Adrenal gland (tissue), 9 donors: ENCODE measurements at regions not wholly inside any gene's neighbourhood (a gene's known extent, or its start where the extent isn't known, plus 50 kb on each side); places are given as distances from the start of the nearest gene placed in this dataset.

Source experiments
- DNase-seq, 7 donors: peaks; one replicate each; pipeline ENCODE4 v3.0.0-alpha.2; 2019 to 2020
- H3K27ac ChIP-seq, 5 donors: fragments of 200-600 bp; sonication (generic) in 4 of 5; 1 replicate in 3 of 5; 2 replicates in 2 of 5; pipeline versions ENCODE4 v1.5.1 to v1.8.0; 2016 to 2020; ENCODE audit warnings: mild to moderate bottlenecking in 1 of 5
- H3K27me3 ChIP-seq: fragments of 200-600 bp; 2 replicates; pipeline ENCODE4 v1.8.0; 2021
- H3K36me3 ChIP-seq, 2 donors: fragments of 200-600 bp; replicated peaks in 1 of 2; 1 replicate in 1 of 2; 2 replicates in 1 of 2; pipeline versions ENCODE4 v1.5.1 to v1.8.0; 2018 to 2022
- H3K4me1 ChIP-seq, 2 donors: fragments of 200-600 bp; replicated peaks in 1 of 2; 1 replicate in 1 of 2; 2 replicates in 1 of 2; pipeline versions ENCODE4 v1.5.1 to v1.8.0; 2018 to 2021
- H3K4me3 ChIP-seq, 4 donors: fragments of 200-600 bp; sonication (generic) in 3 of 4; one replicate each; pipeline ENCODE4 v1.5.1; 2016 to 2018
- H3K9me3 ChIP-seq, 3 donors: fragments of 200-600 bp; sonication (generic) in 1 of 3; replicated peaks in 1 of 3; 1 replicate in 2 of 3; 2 replicates in 1 of 3; pipeline versions ENCODE4 v1.5.1 to v1.8.0; 2016 to 2021
- POLR2A ChIP-seq, 2 donors: fragments of 450-650 bp; IDR thresholded peaks; one replicate each; pipeline ENCODE4 v1.6.1; 2017; ENCODE audit warnings: antibody characterized with exemption in 2 of 2, mild to moderate bottlenecking in 2 of 2, moderate library complexity in 1 of 2
- WGBS, 4 donors: extraction: QIAGEN DNeasy Blood & Tissue Kit in 2 of 4; methylation state at CpG; one replicate each; pipeline versions ENCODE4 v1.1.5 to v1.1.7; 2013 to 2017; 5-methylcytosine and 5-hydroxymethylcytosine counted together
- intact Hi-C, 2 donors: fragments of 100-400 bp; cut with DNase I; formaldehyde crosslinking; loops; one replicate each; pipeline versions ENCODE4 v1.14.1 to v1.15.0; 2022 to 2023
- TF ChIP-seq, protein P1 (sequence below), 6 experiments: fragments of 450-650 bp in 4 of 6; fragments of 200-600 bp in 2 of 6; sonication (generic) in 1 of 6; IDR thresholded peaks; 1 replicate in 5 of 6; 2 replicates in 1 of 6; pipeline versions ENCODE4 v1.5.1 to v1.8.0; 2016 to 2021; ENCODE audit warnings: antibody characterized with exemption in 6 of 6, mild to moderate bottlenecking in 2 of 6, moderate library complexity in 1 of 6
- donor health status: healthy with polysubstance abuse.
- donor health status: Bipolar disorder and iron deficiency.
- donor health status: DM: yes; HTN: yes; CAD: no.
- donor health status: DM: no; HTN: no; CAD: no.
- donor health status: DM: no; HTN: no; CAD: no.

DNA sequence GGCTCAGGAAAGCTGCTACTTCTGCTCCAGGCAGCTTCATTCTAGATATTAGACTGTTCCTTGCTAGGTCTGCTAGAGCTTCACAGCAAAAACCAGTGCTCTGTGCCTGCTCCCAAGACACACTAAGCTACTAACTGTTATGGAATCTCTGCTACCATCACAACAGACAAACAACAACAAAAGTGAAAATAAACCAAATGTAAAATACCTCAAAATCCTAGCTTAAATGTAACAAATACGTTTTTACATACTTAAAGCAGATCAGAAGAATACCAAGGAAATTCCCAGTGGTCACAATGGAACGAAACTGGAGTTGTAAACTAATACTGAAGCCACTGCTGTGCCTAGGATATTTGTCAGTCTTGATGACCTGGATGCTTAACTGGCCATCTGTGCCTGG lies 84.6 kb upstream of the EZR start:
- H3K27ac ChIP-seq: no peak overlapping the region
- H3K9me3 ChIP-seq: peaks cover 0 to 13% (median 8%) of the 10 kb centered on the region in 3 donors
- H3K4me1 ChIP-seq: no peaks in the 10 kb centered on the region
- no peaks in the 10 kb centered on the region for H3K27me3 ChIP-seq
- DNase-seq: no peak
- no peak for TF ChIP-seq POLR2A (IDR thresholded peaks at IDR 0.05)
- TF ChIP-seq, protein P1, sequence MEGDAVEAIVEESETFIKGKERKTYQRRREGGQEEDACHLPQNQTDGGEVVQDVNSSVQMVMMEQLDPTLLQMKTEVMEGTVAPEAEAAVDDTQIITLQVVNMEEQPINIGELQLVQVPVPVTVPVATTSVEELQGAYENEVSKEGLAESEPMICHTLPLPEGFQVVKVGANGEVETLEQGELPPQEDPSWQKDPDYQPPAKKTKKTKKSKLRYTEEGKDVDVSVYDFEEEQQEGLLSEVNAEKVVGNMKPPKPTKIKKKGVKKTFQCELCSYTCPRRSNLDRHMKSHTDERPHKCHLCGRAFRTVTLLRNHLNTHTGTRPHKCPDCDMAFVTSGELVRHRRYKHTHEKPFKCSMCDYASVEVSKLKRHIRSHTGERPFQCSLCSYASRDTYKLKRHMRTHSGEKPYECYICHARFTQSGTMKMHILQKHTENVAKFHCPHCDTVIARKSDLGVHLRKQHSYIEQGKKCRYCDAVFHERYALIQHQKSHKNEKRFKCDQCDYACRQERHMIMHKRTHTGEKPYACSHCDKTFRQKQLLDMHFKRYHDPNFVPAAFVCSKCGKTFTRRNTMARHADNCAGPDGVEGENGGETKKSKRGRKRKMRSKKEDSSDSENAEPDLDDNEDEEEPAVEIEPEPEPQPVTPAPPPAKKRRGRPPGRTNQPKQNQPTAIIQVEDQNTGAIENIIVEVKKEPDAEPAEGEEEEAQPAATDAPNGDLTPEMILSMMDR (IDR thresholded peaks at IDR 0.05): no peak
- intact Hi-C loops: no loop called here
- H3K36me3 ChIP-seq: no peaks in the 10 kb centered on the region
- 60 to 87% (median 81%) methylated on average over 2 of the region's 2 CpGs for WGBS, 4 donors
- no peak overlapping the region for H3K4me3 ChIP-seq

DNA sequence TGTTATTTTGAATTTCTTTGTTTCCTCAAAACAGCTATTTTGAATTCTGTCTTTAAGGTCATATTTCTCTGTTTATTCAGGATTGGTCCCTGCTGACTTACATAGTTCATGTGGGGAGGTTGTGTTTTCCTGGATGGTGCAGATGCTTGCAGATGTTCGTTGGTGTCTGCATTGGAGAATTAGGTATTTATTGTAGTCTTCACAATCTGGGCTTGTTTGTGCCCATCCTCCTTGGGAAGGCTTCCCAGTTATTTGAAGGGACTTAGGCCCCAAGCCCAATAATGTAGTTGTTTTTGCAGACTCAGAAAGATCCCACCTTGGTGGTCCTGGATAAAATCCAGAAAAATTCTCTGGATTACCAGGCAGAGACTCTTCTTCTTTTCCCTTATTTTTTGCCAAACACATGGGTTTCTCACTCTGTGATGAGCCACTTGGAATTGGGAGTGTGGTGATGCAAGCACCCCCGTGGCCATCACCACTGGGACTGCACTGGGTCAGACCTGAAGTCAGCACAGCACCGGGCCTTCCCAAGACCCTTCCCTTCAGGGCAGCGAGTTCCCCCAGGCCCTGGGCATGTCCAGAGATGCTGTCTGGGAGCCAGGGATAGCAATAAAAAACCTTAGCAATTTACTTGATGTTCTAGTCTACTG lies 81.6 kb upstream of the EZR start:
- Histone ChIP-seq H3K9me3 (peaks cover 0 to 9% (median 8%) of the 10 kb centered on the region in 3 donors), H3K27me3 (no peaks in the 10 kb centered on the region), H3K4me1 (no peaks in the 10 kb centered on the region), H3K27ac (no peak overlapping the region), H3K4me3 (no peak overlapping the region), H3K36me3 (no peaks in the 10 kb centered on the region)
- no peak for DNase-seq
- no peak for TF ChIP-seq POLR2A (IDR thresholded peaks at IDR 0.05)
- TF ChIP-seq, protein P1 (IDR thresholded peaks at IDR 0.05): no peak
- intact Hi-C loops: no loop called here
- 77 to 90% (median 84%) methylated on average over 3 to 4 of the region's 4 CpGs for WGBS, 4 donors

DNA sequence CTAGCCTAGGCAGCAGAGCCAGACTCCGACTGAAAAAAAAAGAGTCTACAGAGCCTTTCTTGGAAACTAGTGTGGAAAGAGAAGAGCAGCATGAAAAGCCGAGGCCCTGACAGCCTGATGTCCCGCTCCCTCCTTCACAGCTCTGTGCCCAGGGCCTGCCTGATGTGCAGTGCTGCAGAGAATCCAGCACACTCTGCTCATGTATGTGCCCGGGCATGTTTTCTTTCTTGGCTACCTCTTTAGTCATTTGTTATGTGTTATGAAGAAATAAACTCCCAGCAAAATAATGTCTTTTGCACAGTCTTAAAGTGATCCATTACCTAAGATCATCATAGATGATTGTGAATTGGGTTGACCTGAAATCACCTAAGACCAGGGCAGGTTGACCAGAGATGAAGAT lies 78.1 kb upstream of the EZR start:
- TF ChIP-seq, protein P1 (IDR thresholded peaks at IDR 0.05): no peak
- no peak for TF ChIP-seq POLR2A (IDR thresholded peaks at IDR 0.05)
- intact Hi-C loops: no loop called here
- H3K9me3 ChIP-seq: no peaks in the 10 kb centered on the region
- no peak overlapping the region for H3K4me3 ChIP-seq
- DNase-seq: no peak
- H3K27ac ChIP-seq: no peak overlapping the region
- H3K27me3 ChIP-seq: no peaks in the 10 kb centered on the region
- no peaks in the 10 kb centered on the region for H3K36me3 ChIP-seq
- H3K4me1 ChIP-seq: no peaks in the 10 kb centered on the region
- WGBS, 4 donors: 90 to 97% (median 94%) methylated on average over 4 of the region's 4 CpGs

DNA sequence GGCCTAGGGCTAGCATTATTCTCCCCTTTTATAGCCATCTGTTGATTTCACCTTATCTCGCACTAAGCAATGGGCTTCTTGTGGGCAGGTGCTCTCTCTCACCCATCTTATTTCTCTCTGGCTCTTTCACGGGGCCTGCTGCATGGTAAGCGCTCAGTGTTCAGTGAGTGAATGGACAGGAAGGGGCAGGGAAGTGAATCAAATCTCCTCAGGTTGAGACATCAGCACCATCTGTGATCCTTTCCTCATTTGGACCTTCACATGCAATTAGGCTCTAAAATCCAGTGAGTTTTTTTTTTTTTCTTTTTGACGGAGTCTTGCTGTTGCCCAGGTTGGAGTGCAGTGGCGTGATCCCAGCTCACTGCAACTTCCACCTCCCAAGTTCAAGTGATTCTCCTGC lies 76.5 kb upstream of the EZR start:
- no peaks in the 10 kb centered on the region for H3K9me3 ChIP-seq
- TF ChIP-seq, protein P1 (IDR thresholded peaks at IDR 0.05): no peak
- no peak for TF ChIP-seq POLR2A (IDR thresholded peaks at IDR 0.05)
- 78 to 97% (median 88%) methylated on average over 5 of the region's 5 CpGs for WGBS, 4 donors

More for the DNA sequence above, 76.5 kb upstream of the EZR start:
- no peaks in the 10 kb centered on the region for H3K27me3 ChIP-seq
- no peaks in the 10 kb centered on the region for H3K36me3 ChIP-seq
- no peak overlapping the region for H3K27ac ChIP-seq
- H3K4me1 ChIP-seq: no peaks in the 10 kb centered on the region
- DNase-seq: no peak
- no peak overlapping the region for H3K4me3 ChIP-seq
- intact Hi-C loops: no loop called here
